GM19452 (cell line): ENCODE measurements at regions not wholly inside any gene's neighbourhood (a gene's known extent, or its start where the extent isn't known, plus 50 kb on each side); places are given as distances from the start of the nearest gene placed in this dataset.

Experiments
- ATAC-seq: cut with Tn5 transposase; IDR thresholded peaks from one replicate; pipeline ENCODE4 v1.9.1; 2021; ENCODE audit not compliant: unreplicated experiment

- ATAC-seq, result no peak
Observed at GRCh38 chr5:125117566-125117965, 371.1 kb upstream of the ZNF608 start.

GRCh38 chr5:125120012-125120411 lies 373.6 kb upstream of the ZNF608 start:
- no peak for ATAC-seq

GRCh38 chr5:125125031-125125823 lies 378.8 kb upstream of the ZNF608 start:
- no peak for ATAC-seq

- ATAC-seq, result no peak
Observed at GRCh38 chr5:125126050-125126449, 379.6 kb upstream of the ZNF608 start.

GRCh38 chr5:125129151-125129806 lies 382.8 kb upstream of the ZNF608 start:
- ATAC-seq, result no peak

- no peak for ATAC-seq
Observed at GRCh38 chr5:125130591-125130990, 384.2 kb upstream of the ZNF608 start.

GRCh38 chr5:125134216-125135081 lies 388.0 kb upstream of the ZNF608 start:
- ATAC-seq, result no peak

- ATAC-seq, result no peak
Observed at GRCh38 chr5:125137535-125137934, 391.1 kb upstream of the ZNF608 start.

GRCh38 chr5:125138266-125138665 lies 391.8 kb upstream of the ZNF608 start:
- ATAC-seq, result no peak

- ATAC-seq, result no peak
Observed at GRCh38 chr5:125139590-125139989, 393.2 kb upstream of the ZNF608 start.

- ATAC-seq, result no peak
Observed at GRCh38 chr5:125140220-125140619, 393.8 kb upstream of the ZNF608 start.

- no peak for ATAC-seq
Observed at GRCh38 chr5:125140855-125141254, 394.4 kb upstream of the ZNF608 start.

- ATAC-seq, result no peak
Observed at GRCh38 chr5:125142458-125142857, 396.0 kb upstream of the ZNF608 start.

- no peak for ATAC-seq
Observed at GRCh38 chr5:125143011-125143410, 396.6 kb upstream of the ZNF608 start.

GRCh38 chr5:125148076-125148475 lies 401.6 kb upstream of the ZNF608 start:
- no peak for ATAC-seq

GRCh38 chr5:125148706-125149105 lies 402.3 kb upstream of the ZNF608 start:
- no peak for ATAC-seq

GRCh38 chr5:125149110-125149509 lies 402.7 kb upstream of the ZNF608 start:
- ATAC-seq, result no peak

GRCh38 chr5:125149527-125149926 lies 403.1 kb upstream of the ZNF608 start:
- ATAC-seq, result no peak

- no peak for ATAC-seq
Observed at GRCh38 chr5:125150041-125150669, 403.7 kb upstream of the ZNF608 start.

GRCh38 chr5:125151150-125151900 lies 404.9 kb upstream of the ZNF608 start:
- ATAC-seq, result no peak
